H1 (cell line): ENCODE measurements at regions not wholly inside any gene's neighbourhood (a gene's known extent, or its start where the extent isn't known, plus 50 kb on each side); places are given as distances from the start of the nearest gene placed in this dataset.

ENCODE experiments used
- EZH2 ChIP-seq: fragments of 200-600 bp; sonication (generic); IDR thresholded peaks from 2 replicates; pipeline ENCODE4 v1.7.1; 2012; ENCODE audit warnings: low read depth, mild to moderate bottlenecking, moderate library complexity, low read length, inconsistent platforms; ENCODE audit not compliant: severe bottlenecking
- KDM1A ChIP-seq: fragments of 200-600, 300-600 bp; sonication (generic); IDR thresholded peaks from 2 replicates; pipeline ENCODE4 v1.7.1; 2016; ENCODE audit warnings: mild to moderate bottlenecking, low read length, borderline replicate concordance

DNA sequence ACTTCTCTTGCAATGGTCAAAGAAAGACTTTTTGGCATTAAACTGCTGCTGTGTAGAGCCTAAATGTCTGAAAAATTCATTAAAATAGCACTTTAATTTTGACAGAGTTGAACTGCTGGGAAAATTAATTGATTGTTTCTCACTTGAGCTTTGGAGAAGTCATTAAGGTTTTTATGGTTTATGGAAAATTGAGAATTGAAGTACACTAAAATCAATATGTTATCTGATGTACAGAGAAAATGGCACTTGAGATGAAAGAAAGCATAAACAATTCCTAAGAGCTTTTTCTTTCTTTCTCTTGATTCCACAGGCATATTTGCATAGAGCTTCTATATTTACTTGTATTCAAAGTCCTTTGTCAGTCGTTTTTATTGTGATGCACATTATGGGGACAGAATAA is 188.5 kb upstream of the CAND1 start:
- TF ChIP-seq KDM1A (no peak), EZH2 (no peak)
